Stimulated activated CD4-positive, alpha-beta T cell treated with anti-CD3 and anti-CD28 coated beads, Interleukin-12 subunit alpha, Interleukin-12 subunit beta, amount 100 ng/mL, for 24 hours (primary cell): ENCODE measurements at regions not wholly inside any gene's neighbourhood (a gene's known extent, or its start where the extent isn't known, plus 50 kb on each side); places are given as distances from the start of the nearest gene placed in this dataset.

Experiments
- DNase-seq, 2 experiments: peaks; one replicate each; pipeline ENCODE4 v3.0.0-alpha.2; 2020; ENCODE audit warnings: low read depth in 2 of 2

DNA sequence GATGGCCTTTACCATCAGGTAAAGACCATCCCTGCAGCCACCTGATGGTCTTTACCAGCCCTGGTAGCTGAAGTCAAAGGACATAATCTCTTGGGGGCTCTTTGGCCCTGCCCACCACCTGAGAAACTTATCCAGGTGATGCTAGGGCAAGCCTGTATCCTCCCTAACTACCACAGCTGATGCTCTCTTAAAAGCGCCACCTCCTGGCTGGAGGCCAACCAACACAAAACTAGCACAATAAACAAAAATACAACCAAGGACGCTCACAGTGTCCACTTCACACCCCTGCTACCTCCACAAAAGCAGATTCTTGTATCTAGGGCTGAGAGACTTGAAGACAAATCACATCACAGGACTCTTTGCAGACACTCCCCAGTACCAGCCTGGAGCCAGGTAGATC is 357.1 kb upstream of the POU3F1 start:
- DNase-seq: no peak

DNA sequence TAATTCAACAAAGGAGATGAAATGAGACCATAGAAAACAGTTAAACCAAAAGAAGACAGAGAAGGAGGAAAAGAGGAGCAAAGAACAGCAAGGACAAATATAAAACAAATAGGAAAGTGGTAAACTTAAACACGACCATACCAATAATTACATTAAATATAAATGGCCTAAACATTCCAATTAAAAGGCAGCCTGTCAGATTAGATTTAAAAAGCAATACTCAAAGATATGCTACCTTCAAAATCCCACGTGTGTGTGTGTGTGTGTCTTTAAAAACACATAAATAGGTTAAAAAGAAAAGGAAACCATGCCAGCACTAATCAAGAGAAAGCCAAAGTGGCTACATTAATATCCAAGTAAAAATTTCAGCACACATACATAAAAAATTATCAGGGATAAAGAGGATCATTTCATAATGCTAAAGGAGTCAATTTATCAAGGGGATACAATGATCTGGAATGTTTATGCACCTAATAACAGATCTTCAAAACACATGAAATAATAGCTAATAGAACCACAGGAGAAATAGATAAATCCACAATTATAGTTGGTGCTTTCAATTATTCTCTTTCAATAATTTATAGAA is 355.7 kb upstream of the POU3F1 start:
- DNase-seq: no peak

DNA sequence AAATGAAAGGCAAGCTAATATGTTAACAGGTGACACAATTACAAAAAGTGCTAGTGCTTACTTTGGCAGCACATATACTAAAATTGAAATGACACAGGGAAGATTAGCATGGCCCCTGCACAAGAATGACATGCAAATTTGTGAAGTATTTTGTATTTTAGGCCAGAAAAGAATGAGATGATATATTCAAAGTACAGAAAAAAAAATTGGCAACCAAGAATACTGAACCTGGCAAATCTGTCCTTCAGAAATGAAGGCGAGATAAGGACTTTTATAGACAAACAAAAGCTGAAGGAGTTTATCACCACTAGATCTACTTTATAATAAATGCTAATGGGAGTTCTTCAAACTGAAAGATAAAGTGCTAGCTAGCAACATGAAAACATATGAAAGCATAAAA is 350.0 kb upstream of the POU3F1 start:
- no peak for DNase-seq

DNA sequence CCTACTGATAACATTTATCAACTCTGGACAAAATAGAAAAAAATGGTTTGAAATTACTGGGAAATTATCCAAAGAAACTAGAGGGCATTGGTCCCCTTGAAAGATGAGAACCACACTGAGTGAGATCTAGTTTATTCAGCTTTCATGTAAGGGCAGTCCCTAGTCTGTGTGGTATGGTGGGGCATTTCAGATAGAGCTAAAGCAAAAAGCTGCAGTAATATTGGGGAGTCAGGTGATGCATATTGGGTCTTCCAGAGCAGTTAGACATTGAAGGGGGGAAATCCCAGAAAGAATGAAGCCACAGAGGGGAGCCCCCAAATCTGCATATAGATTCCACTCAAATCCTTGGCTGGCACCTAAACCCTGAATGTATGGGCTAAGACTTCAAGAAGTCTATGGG is 347.7 kb upstream of the POU3F1 start:
- DNase-seq: no peak

DNA sequence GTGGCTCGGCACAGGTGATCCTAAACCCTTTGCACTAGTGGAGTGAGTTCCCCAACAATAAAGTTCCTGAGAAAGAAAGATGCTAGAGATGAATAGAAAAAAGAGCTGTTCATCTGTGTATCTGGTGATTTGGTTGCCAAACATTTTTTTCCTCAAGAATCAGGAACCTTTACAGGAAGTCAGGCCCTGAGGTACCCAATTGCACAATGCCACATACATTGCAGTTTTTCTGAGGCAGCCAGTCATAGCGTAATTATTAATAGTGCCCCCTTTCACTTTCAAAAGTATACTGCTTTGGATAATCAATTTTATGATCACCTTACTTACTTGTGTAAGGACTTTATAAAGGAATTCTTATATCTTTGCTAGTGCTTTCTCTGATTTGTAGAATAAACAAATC is 346.3 kb upstream of the POU3F1 start:
- no peak for DNase-seq

DNA sequence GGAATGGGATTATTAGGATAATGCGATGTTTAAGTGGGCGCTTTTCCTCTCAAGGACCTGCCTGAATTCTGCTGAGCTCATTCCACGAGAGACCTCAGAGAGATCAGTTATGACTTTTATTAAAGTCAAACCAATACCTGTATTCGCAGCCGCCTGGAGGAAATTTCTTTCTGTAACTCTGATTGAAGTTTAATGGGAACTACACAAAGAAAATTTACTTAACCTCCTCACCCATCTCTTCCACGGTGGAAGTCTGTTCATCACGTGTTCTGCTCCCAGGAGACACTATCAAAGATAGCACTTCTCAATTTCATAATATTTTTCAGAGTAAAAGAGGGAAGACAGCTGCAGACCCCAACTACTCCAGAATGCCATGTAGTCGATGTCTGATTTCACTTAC is 334.7 kb upstream of the POU3F1 start:
- no peak for DNase-seq

DNA sequence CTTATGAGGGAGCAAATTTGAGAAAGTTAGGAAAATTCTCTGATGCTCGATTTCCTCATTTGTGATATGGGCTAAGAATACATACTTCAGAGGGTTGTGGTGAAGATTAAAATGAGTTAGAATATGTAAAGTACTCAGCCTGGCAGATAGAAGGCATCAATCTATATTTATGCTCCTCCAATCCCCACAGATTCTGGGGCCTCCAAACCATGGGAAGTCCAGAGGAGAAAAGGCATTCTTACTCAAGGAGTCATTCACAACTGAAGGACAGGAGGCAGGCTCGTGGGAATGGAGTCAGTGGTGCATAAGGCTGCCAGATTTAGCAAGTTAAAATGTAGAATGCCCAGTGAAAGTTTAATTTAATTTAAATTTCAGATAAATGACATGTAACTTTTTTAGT is 330.0 kb upstream of the POU3F1 start:
- DNase-seq: no peak

DNA sequence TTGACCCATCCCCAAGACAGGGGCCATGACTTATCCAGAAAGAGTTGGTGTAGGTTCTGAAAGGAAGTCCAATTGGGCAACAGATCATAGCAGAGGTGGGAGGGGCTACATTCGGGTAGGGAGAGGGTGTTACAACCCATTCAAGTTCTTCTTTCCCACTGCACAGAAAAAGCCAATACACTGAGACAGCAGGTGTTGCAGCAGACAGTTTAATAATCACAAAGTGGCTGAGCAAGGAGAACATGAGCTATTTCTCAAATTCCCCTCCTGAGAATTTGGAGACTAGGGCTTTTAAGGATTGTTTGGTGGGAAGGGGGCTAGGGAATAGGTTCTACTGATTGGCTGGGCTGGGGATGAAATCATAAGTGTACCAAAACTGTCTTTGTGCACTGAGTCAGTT is 328.4 kb upstream of the POU3F1 start:
- DNase-seq: no peak

DNA sequence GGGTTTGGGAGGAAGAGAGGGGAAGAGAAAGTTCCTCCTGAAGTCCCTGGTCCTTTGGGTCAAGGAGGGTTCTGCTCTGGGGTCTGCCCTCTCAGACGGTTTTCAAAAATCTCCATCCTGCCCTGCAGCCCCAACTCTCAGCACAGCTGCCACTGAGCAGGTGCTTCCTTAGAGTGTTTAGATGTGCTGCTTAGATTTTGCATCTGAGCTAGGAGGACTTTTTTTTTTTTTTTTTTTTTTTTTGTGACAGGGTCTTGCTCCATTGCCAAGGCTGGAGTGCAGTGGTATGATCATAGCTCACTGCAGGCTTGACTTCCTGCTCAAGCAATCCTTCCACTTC is 324.9 kb upstream of the POU3F1 start:
- DNase-seq: no peak

DNA sequence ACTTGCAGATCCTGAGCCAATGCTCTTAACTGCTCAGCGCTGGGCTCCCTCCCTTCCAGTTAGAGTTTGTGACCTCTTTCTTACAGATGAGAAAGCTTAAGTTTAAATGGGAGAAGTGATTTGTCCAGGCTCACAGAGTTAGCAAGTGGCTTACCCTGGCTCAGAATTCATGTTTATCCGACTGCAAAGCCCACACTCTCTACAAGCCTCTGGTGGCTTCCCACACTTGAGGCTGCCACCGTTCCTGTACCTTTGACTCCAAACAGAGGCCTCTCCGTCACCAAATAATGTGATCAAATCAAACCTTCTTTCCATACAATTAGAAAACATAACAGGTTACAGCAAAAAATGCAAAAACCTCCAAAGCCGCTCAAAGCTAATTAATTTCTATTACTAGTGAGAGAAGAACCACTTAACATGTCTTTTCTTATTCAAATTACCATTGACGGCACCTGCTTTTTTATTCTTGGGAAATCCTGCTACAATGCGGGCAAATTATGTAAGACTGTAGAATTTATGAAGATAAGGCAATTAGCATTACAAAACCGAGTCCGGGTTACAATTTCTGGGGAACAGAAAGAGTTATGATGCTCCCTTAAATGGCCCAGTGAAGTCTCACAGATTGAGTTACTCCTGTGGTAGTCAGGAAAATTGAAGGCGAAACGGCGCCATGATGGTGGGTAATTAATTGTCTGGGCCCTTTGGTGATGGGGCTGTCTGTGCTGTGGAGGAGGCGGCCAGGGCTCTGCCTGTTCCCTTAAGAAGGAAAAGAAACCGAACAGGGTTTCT is 324.3 kb upstream of the POU3F1 start:
- DNase-seq: no peak

DNA sequence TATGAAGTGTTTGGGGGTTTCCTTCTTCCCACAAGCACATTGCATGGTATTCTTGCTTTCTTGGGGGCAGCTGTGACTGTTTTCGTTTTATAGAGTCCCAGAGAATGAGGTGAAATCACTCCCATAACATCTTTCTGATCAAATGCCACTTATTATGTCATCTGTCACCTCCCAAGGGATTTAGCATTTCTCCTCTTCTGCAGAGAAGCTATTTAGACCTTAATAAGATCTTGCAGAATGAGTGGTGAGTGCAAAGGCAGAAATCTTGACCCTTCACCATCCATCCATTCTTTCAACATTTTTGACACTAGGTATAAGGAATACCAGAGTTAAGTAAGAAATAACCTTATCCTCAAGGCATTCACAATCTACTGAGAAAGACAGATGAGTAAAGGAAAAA is 318.6 kb upstream of the POU3F1 start:
- no peak for DNase-seq

DNA sequence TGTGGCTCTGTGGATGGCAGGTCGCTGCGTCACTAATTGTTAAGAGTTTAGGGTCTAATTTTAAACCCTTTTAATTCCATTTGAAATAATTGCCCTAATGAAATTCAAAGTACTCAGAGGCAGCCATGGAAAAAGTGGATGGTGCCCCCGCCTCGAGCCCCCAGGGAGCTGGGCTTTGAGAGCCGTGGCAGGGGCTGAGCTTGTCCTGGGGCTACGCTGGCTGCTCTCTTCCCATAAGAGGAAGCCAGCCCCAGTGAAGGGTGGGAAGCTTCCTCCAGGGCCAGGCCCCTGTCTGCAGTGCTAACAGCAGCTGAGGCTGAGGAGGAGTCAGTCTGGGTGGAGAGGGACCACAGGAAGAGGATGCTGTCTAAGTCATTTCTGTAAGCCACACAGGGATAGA is 315.0 kb upstream of the POU3F1 start:
- no peak for DNase-seq

DNA sequence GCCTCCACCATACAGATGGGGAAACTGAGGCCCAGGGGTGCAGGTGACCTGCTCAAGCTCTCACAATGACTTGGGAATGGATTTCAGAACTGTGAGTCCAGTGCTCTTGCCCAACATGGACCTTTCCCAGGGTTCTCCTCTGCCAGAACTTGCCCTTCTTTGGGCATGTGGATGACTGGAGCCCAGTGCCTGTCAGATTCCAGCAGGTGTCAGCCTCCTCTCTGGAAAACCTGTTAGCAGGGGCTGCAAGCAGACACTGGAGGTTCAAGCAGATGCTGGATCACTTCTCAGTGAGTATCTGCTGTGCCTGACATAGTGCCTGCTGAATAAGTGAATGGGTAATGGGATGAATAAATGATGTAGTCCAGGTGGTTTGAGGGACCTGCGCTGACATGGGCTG is 314.2 kb upstream of the POU3F1 start:
- no peak for DNase-seq

DNA sequence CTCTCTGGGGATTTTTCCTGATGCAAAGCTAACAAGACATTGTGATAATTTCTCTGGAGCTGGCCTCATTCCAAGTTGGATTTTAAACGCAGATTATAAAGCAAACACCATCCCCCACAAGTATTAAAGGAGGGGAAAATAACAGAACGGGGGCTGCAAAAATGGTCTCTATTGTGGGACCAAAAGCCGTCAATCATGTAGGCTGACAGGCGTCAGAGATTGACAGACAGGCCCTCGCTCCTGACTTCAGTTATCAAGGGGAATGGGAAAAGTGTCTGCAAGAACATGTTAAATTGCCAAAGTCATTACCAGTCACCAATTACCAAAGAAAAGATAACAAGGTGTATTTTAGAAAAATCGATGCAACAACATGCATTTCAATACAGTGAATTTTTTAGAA is 307.4 kb upstream of the POU3F1 start:
- DNase-seq: no peak

DNA sequence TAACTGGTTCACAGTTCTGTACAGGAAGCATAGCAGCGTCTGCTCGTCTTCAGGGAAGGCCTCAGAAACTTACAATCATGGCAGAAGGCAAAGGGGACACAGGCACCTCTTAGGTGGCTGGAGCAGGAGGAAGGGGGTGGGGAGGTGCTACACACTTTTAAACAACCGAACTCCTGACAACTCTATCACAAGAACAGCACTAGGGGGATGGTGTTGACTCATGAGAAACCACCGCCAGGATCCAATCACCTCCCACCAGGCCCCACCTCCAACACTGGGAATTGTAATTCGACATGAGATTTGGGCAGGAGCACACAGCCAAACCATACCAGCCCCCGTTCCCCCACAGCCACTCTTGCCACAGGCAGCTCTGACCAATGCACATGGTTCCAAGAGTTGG is 306.3 kb upstream of the POU3F1 start:
- no peak for DNase-seq

DNA sequence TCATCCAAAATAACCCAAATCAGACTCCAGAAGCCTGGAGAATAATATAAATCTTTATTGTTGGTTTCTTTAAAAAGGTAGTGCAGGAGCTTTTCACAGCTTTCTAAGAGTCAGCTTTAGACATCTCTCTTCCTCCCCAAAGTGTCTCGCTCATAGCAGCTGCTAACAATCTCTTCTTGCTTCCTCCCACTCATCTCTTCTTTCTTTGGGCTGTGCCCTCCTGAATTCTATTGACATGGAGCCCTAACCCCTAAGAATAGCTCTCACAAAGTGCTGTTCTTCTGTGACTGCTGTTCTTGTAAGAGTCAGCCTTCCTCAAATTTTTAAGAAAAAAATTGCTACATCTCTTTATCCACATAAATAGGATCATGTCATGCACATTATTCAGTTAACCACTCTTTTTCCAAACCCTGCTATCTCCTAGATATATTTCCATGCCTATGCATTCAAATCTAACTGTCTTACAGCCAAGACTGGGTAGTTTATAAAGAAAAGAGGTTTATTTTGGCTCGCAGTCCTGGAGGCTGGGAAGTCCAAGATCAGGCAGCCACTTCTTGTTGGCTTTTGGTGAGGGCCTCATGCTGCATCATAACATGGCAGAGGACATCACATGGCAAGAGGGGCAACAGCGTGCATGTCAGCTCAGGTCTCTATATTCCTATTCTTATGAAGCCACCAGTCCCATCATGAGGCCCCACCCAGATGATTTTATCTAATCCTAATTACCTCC is 301.0 kb upstream of the POU3F1 start:
- no peak for DNase-seq

DNA sequence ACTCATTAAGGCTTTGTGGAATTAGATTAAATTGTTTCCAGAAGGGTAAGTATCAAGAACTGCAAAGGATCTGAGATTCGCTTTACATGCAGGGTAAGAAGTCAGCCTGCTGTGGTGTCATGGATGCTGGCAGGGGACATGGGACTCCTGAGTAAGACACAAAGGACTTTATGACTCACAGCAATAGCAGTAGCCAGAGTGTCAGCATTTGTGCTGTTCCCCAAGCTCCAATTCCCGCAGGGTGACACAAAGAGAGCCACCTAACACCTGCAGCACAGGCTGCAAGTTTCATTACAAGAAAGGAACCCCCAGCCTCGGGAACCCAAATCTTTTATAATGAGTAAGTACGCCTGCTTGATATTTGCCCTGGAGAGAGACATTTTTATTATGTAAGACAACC is 298.1 kb upstream of the POU3F1 start:
- peak in 1 of 2 experiments; percentile 4 for DNase-seq

DNA sequence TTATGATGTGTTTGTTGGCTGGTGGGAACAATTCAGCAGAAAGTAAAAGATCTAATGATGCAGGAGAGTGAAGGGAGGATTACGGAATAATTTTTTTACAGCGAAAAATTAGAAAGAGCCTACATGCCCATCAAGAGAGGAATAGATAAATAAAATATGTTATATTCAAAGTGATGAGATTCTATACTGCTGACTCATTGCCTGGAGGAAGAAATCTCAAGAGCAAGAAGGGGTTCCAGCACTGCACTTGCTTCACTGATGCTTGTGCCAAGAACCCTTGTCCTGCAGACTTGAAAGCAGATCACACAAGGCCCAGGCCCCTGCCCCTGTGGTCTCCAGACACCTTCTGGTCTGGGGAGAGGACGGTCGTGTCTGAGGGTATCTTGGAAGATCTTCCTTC is 295.1 kb upstream of the POU3F1 start:
- DNase-seq: no peak

DNA sequence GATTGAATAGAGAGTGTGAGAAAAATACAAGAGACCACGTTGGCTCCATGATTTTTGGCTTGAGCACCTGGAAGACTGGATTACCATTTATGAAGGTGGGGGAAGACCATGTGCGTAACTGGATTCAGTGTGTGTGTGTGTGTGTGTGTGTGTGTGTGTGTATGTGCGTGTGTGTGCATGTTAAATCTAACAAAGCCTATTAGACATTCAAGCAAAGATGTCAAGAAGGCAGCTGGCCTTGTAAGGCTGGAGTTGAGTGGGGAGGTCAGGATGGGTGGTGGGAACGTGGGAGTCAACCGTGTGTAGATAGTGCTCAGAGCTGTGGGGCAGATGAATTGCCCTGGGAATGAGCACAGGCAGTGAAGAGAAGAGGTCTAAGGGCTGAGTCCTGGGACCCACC is 293.8 kb upstream of the POU3F1 start:
- no peak for DNase-seq

DNA sequence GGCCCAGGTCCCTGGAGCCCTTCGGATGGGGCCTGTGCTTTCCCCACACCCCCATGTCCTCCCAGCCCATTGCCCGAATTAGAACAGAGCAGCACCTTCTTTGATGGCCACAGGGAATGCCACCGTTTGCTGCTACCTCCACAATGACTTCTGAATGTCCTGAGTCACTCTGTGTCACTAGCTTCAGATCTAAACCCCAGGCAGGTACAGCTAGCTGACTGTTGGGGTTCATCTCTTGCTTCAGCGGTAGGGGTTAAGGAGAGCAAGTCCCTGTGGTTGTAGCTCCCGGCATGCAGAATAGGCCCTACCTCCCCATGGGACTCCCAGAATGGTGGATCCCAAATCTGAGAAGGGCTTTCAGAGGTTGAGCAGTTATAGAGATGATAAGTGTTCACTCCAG is 291.1 kb upstream of the POU3F1 start:
- no peak for DNase-seq

DNA sequence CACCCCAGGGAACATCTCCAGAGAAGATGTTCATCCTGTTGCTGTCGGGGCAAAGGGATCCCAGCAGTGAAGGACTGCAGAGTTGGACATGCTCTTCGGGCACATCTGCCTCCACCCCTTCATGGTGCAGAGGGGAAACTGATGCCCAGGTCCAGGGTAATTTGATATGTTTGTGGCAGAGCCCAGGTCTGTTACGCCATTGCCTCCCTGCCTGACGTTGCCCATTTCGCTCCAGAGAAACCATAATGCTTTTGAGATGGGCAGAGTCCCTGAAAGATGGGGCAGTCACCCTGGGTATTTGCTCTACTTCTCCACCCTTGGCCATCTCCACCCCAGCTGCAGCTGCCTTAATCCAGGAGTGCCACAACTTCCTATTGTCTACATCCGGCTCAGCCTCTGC is 290.4 kb upstream of the POU3F1 start:
- no peak for DNase-seq

DNA sequence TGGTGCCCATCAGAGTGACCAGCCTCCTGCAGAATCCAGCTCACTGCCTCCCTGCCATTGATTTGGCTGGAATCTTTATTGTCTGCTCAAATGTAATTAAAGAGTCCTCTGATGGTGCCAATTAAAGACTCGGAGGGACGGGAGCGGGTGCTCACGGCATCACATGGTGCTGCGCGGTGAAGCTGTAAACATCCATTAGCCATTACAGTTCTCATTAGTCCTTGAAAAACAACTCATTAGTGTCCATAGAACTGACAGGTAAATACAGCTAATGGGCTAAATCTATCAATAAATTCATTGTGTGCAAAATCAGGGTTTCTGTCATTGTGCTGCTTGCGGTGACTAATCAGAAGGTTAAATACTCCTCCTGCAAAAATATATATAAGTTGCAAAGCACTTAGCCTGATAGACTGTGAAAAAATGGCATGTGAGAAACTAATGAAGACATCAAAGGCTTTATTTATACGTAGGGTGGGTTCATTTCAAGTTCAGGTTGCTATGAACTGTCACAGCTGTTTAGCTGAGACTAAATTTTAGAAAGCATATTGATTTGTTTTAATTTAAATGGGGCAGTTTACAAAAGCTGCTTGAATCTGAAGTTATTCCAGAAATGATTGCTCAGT is 289.8 kb upstream of the POU3F1 start:
- DNase-seq: no peak
